ENCODE measurements at regions not wholly inside any gene's neighbourhood (a gene's known extent, or its start where the extent isn't known, plus 50 kb on each side); places are given as distances from the start of the nearest gene placed in this dataset.

GRCh38 chr3:40817017-40817416 is 292.3 kb downstream of the ZNF621 start:
- DNase-seq, result no peak

GRCh38 chr3:40821315-40821714 is 296.6 kb downstream of the ZNF621 start:
- DNase-seq, result no peak

GRCh38 chr3:40827226-40827625 is 302.5 kb downstream of the ZNF621 start:
- no peak for DNase-seq

- DNase-seq, result no peak
Observed at GRCh38 chr3:40827942-40828688, 303.4 kb downstream of the ZNF621 start.

GRCh38 chr3:40828741-40829415 is 304.1 kb downstream of the ZNF621 start:
- DNase-seq, result no peak

GRCh38 chr3:40829876-40830275 is 305.1 kb downstream of the ZNF621 start:
- no peak for DNase-seq

GRCh38 chr3:40837300-40837699 is 312.5 kb downstream of the ZNF621 start:
- no peak for DNase-seq

- no peak for DNase-seq
Observed at GRCh38 chr3:40841131-40841530, 316.4 kb downstream of the ZNF621 start.

- DNase-seq, result no peak
Observed at GRCh38 chr3:40841570-40842109, 316.9 kb downstream of the ZNF621 start.

- no peak for DNase-seq
Observed at GRCh38 chr3:40842714-40843113, 318.0 kb downstream of the ZNF621 start.

GRCh38 chr3:40843208-40843624 is 318.5 kb downstream of the ZNF621 start:
- DNase-seq, result no peak

- no peak for DNase-seq
Observed at GRCh38 chr3:40843851-40844548, 319.2 kb downstream of the ZNF621 start.

- DNase-seq, result no peak
Observed at GRCh38 chr3:40844896-40845295, 320.1 kb downstream of the ZNF621 start.

GRCh38 chr3:40845447-40845846 is 320.7 kb downstream of the ZNF621 start:
- DNase-seq, result no peak

GRCh38 chr3:40845916-40846315 is 321.2 kb downstream of the ZNF621 start:
- DNase-seq, result no peak

- no peak for DNase-seq
Observed at GRCh38 chr3:40846451-40846850, 321.7 kb downstream of the ZNF621 start.

- DNase-seq, result peak in 1 of 14 donors; percentile 73
Observed at GRCh38 chr3:40847551-40847992, 322.8 kb downstream of the ZNF621 start.

- no peak for DNase-seq
Observed at GRCh38 chr3:40848421-40848820, 323.7 kb downstream of the ZNF621 start.

GRCh38 chr3:40850861-40851260 is 326.1 kb downstream of the ZNF621 start:
- no peak for DNase-seq

GRCh38 chr3:40851836-40852235 is 327.1 kb downstream of the ZNF621 start:
- DNase-seq, result no peak

- DNase-seq, result no peak
Observed at GRCh38 chr3:40852712-40853111, 328.0 kb downstream of the ZNF621 start.

- DNase-seq, result no peak
Observed at GRCh38 chr3:40853474-40853873, 328.7 kb downstream of the ZNF621 start.

GRCh38 chr3:40855871-40856270 is 331.1 kb downstream of the ZNF621 start:
- peak in 1 of 14 donors; percentile 29 for DNase-seq
